HEK293T (cell line): ENCODE measurements at regions not wholly inside any gene's neighbourhood (a gene's known extent, or its start where the extent isn't known, plus 50 kb on each side); places are given as distances from the start of the nearest gene placed in this dataset.
A peak's percentile ranks its signal among the peaks of the same experiment; 100 is the strongest.

Source experiments
- ARNT ChIP-seq: fragments of 450-650 bp; IDR thresholded peaks from 2 replicates; pipeline ENCODE4 v1.6.1; 2017; ENCODE audit warnings: mild to moderate bottlenecking
- BHLHE40 ChIP-seq: fragments of 450-650 bp; IDR thresholded peaks from 2 replicates; pipeline ENCODE4 v1.6.1; 2016; ENCODE audit warnings: mild to moderate bottlenecking, moderate library complexity, borderline replicate concordance
- CTBP1 ChIP-seq: fragments of 450-650 bp; IDR thresholded peaks from 2 replicates; pipeline ENCODE4 v1.6.1; 2016; ENCODE audit warnings: borderline replicate concordance
- ELF4 ChIP-seq: fragments of 450-650 bp; IDR thresholded peaks from 2 replicates; pipeline ENCODE4 v1.6.1; 2017; ENCODE audit warnings: antibody characterized with exemption
- FOXA1 ChIP-seq: fragments of 450-650 bp; IDR thresholded peaks from 2 replicates; pipeline ENCODE4 v1.6.1; 2016; ENCODE audit warnings: mild to moderate bottlenecking
- FOXM1 ChIP-seq: fragments of 450-650 bp; IDR thresholded peaks from 2 replicates; pipeline ENCODE4 v1.6.1; 2017; ENCODE audit warnings: mild to moderate bottlenecking, borderline replicate concordance
- HDGF ChIP-seq: fragments of 450-650 bp; IDR thresholded peaks from 2 replicates; pipeline ENCODE4 v1.6.1; 2017; ENCODE audit warnings: antibody characterized with exemption, borderline replicate concordance
- L3MBTL2 ChIP-seq: fragments of 450-650 bp; conservative IDR thresholded peaks from 2 replicates; pipeline ENCODE4 v1.6.1; 2016; ENCODE audit warnings: mild to moderate bottlenecking
- SP1 ChIP-seq: fragments of 450-650 bp; IDR thresholded peaks from 2 replicates; pipeline ENCODE4 v1.6.1; 2017
- TARDBP ChIP-seq: fragments of 450-650 bp; IDR thresholded peaks from 2 replicates; pipeline ENCODE4 v1.6.1; 2016
- ZNF384 ChIP-seq: fragments of 450-650 bp; IDR thresholded peaks from 2 replicates; pipeline ENCODE4 v1.6.1; 2016
- TF ChIP-seq, protein P1 (sequence below): fragments of 450-650 bp; IDR thresholded peaks from 2 replicates; pipeline ENCODE4 v1.6.1; 2016

- TF ChIP-seq BHLHE40 = no peak
- peak; percentile 98 for TF ChIP-seq CTBP1
- no peak for TF ChIP-seq ZNF384
- 0 out of 2 replicates have a peak, but pooled peaks have one; percentile 33 for TF ChIP-seq FOXM1
- no peak; the same call in 1 of the 2 replicates for TF ChIP-seq FOXA1
- no peak for TF ChIP-seq ELF4
- TF ChIP-seq SP1 = no peak
- TF ChIP-seq, protein P1, sequence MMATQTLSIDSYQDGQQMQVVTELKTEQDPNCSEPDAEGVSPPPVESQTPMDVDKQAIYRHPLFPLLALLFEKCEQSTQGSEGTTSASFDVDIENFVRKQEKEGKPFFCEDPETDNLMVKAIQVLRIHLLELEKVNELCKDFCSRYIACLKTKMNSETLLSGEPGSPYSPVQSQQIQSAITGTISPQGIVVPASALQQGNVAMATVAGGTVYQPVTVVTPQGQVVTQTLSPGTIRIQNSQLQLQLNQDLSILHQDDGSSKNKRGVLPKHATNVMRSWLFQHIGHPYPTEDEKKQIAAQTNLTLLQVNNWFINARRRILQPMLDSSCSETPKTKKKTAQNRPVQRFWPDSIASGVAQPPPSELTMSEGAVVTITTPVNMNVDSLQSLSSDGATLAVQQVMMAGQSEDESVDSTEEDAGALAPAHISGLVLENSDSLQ = peak; percentile 53
- no peak for TF ChIP-seq TARDBP
- 0 out of 2 replicates have a peak, but pooled peaks have one; percentile 27 for TF ChIP-seq L3MBTL2
- peak; percentile 23; the same call in 1 of the 2 replicates for TF ChIP-seq ARNT
- TF ChIP-seq HDGF = no peak
Measured at GRCh38 chr12:65630555-65630954, 193.7 kb upstream of the HMGA2 start.
